Coronary artery (tissue), 2 donors: ENCODE measurements at regions not wholly inside any gene's neighbourhood (a gene's known extent, or its start where the extent isn't known, plus 50 kb on each side); places are given as distances from the start of the nearest gene placed in this dataset.

Source experiments
- DNase-seq: peaks from one replicate; pipeline ENCODE4 v3.0.0-alpha.2; 2017; ENCODE audit warnings: low spot score
- H3K27ac ChIP-seq, 2 donors: fragments of 200-600 bp; sonication (generic); one replicate each; pipeline ENCODE4 v1.5.1; 2016 to 2019
- H3K4me3 ChIP-seq: fragments of 200-600 bp; sonication (generic); 2 replicates; pipeline ENCODE4 v1.5.1; 2016; ENCODE audit warnings: mild to moderate bottlenecking, moderate library complexity
- TF ChIP-seq, protein P1 (sequence below): fragments of 200-600 bp; sonication (generic); IDR thresholded peaks from one replicate; pipeline ENCODE4 v1.5.1; 2019; ENCODE audit warnings: antibody characterized with exemption

DNA sequence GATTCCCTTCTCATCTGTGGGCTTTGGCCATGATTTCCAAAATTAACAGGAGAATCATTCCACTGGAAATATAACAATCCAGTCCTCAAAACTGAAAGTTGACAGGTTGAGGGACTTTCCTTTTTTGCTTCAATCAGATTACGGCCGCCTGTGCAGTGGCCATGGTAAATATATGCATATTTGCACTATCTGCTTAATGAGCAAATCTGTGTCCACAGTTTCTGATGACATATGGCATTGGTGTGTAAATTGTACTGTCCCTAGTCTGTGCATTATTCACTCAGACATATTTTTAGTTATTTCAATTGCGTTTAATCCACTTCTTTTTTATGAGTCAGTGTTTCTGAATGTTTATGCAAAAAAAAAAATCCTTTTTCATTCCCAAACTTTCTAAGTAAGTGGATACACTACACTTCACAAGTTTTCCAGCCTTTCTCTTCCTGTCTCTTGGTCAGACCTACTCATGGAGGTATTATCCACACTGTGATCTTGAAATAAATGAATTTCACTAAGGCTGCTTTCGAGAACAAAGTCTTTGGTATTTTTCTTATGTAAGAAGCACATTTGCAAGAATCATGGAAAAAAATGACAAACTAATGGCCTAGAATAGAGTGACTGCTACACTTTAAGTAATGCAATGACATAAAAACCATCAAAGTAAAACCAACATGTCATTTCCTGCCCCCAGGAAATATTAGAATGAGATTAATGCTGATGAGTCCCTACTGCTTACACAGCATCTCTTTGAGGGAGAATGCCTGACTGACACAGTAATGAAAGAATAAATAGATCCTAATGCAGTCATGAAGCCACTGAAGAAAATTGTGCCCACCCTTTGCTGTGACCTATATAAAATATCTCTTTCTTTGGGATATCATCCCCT is 76.4 kb upstream of the MTNR1B start:
- DNase-seq, result no peak
- no peak overlapping the region for H3K27ac ChIP-seq
- H3K4me3 ChIP-seq, result no peak overlapping the region
- TF ChIP-seq, protein P1, sequence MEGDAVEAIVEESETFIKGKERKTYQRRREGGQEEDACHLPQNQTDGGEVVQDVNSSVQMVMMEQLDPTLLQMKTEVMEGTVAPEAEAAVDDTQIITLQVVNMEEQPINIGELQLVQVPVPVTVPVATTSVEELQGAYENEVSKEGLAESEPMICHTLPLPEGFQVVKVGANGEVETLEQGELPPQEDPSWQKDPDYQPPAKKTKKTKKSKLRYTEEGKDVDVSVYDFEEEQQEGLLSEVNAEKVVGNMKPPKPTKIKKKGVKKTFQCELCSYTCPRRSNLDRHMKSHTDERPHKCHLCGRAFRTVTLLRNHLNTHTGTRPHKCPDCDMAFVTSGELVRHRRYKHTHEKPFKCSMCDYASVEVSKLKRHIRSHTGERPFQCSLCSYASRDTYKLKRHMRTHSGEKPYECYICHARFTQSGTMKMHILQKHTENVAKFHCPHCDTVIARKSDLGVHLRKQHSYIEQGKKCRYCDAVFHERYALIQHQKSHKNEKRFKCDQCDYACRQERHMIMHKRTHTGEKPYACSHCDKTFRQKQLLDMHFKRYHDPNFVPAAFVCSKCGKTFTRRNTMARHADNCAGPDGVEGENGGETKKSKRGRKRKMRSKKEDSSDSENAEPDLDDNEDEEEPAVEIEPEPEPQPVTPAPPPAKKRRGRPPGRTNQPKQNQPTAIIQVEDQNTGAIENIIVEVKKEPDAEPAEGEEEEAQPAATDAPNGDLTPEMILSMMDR, result no peak

DNA sequence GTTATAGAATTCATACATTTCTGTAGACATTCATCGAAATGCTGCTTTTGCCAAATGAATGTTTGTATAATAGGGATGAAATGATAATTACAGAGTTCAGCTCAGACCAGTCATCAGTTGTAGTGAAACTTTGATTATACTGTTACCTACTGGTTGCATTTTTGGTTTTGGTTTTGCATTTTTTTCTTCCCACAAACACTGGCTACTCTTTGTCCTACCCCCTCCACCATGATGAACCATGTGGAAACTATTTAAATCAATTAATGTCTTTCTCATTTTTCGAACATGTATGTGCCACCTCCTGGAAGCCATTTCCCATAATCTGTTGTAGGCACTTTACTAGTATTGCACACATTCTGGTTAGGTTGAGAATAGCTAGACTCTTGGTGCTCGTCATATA is 75.3 kb upstream of the MTNR1B start:
- Histone ChIP-seq H3K4me3 (no peak overlapping the region), H3K27ac (no peak overlapping the region)
- no peak for DNase-seq
- TF ChIP-seq, protein P1, result no peak

DNA sequence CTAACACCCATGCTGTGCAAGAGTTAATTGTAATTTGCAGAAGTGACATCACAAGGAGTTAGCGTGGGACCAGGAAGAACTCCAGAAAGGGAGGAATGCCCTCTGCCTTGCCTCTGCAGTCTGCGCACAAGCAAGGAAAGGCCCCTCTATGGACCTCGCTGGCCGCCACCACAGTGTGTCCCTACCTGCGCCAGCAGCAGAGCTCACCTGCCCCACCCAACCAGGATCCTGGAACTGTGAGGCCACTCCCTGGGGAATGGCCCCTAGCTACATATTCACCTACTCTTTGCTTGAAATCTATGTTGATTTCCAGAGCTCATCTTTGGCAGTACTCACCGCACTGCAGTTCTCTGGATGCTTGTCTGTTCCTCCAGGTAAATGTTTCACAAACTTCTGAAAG is 72.0 kb upstream of the MTNR1B start:
- H3K4me3 ChIP-seq, result no peak overlapping the region
- TF ChIP-seq, protein P1, result no peak
- no peak for DNase-seq
- no peak overlapping the region for H3K27ac ChIP-seq

DNA sequence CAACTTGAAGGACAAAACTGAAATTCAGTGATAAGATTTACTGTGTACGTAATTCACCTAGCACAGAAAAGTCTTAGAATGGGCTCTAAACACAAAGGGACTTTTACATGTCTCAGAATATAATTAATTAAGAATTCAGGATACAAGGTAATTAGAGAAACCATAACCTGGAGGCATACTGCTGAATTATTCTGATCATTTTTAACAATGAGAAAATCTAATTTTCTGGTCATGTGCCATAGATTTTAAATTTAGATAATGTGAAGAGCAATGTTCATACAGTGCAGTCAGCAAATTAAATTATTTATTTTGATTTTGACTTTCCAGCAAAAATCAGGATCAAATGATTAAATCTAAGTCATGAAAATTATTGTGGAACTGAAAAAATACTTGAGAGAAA is 67.0 kb upstream of the MTNR1B start:
- no peak overlapping the region for H3K27ac ChIP-seq
- TF ChIP-seq, protein P1, result no peak
- H3K4me3 ChIP-seq, result no peak overlapping the region

DNA sequence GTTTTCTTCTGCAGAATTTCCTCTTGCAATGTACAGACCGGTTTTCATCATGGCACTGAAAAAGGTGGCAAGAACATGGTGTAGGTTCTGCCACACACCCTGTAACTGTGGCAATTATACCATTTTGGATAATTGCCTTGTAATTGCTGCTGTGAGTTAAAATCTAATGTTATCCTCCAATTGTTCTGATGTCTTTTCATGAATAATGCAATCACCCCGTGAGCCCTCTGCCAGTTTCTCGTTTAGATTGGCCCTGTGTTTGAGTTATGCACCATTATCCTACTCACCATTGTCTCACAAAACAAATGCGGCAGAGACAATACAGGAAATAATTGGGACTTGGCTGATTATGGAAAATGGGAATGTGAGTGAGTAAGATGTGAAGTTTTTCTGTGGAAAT is 61.8 kb upstream of the MTNR1B start:
- TF ChIP-seq, protein P1, result no peak
- Histone ChIP-seq H3K4me3 (no peak overlapping the region), H3K27ac (no peak overlapping the region)
- no peak for DNase-seq

More for the DNA sequence above, 67.0 kb upstream of the MTNR1B start:
- DNase-seq, result no peak

DNA sequence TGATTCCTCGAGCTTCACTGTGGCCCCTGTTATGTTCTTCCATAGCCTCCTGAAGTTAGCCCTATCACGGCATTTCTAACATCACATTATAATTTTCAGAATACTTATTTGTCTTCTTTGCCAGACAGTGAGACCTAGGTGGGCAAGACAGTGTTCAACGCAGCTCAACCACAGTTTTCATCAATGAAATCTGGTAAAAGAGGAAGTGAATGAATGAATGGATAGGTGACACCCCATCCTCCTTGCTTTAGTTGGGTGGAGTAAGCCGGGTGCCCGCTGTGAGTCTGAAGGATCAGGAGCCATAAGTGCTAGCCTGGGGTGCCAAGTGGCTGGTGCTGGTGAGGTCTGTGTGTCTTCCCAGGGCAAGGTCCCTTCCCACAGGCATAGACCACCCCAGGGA is 60.2 kb upstream of the MTNR1B start:
- no peak for DNase-seq
- Histone ChIP-seq H3K4me3 (no peak overlapping the region), H3K27ac (no peak overlapping the region)
- TF ChIP-seq, protein P1, result no peak

DNA sequence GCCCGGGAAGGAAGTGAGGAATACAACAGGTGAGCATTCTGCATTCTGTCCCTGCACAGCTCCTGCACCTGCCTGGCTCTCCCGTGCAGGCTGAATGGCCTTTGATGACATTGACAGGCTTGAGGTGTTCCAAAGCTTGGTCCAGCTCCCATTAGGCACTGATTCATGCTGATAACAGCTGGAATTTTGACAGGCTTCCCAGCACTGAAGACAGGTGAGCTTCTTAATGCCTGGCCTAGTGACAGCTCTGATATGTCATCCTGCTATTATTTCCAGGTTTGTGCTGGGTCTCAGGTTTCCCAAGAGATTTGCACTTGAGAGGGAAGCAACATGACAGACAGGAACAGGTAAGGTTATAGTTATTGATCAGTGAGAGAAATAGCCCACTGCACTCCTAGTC is 58.0 kb upstream of the MTNR1B start:
- Histone ChIP-seq H3K27ac (no peak overlapping the region), H3K4me3 (no peak overlapping the region)
- no peak for DNase-seq
- TF ChIP-seq, protein P1, result no peak
